Jurkat, Clone E6-1 (cell line): ENCODE measurements at regions not wholly inside any gene's neighbourhood (a gene's known extent, or its start where the extent isn't known, plus 50 kb on each side); places are given as distances from the start of the nearest gene placed in this dataset.

Experiments used
- DNase-seq: peaks from one replicate; pipeline ENCODE4 v3.0.0-alpha.2; 2011; ENCODE audit warnings: low read depth, low spot score
- H3K4me3 ChIP-seq: 2 replicates; pipeline ENCODE4 v1.5.1; 2011; ENCODE audit warnings: mild to moderate bottlenecking, low read length, control low read depth, moderate library complexity

- H3K4me3 ChIP-seq = no peak overlapping the region
These were observed 120.5 kb upstream of the ASCC3 start for GRCh38 chr6:101001607-101002006.

GRCh38 chr6:101003075-101003474 is 121.9 kb upstream of the ASCC3 start:
- no peak for DNase-seq
- no peak overlapping the region for H3K4me3 ChIP-seq

More at GRCh38 chr6:101001607-101002006, 120.5 kb upstream of the ASCC3 start:
- no peak for DNase-seq

- peak; percentile 70 for DNase-seq
These were observed 130.1 kb upstream of the ASCC3 start for GRCh38 chr6:101011186-101011585.

DNA sequence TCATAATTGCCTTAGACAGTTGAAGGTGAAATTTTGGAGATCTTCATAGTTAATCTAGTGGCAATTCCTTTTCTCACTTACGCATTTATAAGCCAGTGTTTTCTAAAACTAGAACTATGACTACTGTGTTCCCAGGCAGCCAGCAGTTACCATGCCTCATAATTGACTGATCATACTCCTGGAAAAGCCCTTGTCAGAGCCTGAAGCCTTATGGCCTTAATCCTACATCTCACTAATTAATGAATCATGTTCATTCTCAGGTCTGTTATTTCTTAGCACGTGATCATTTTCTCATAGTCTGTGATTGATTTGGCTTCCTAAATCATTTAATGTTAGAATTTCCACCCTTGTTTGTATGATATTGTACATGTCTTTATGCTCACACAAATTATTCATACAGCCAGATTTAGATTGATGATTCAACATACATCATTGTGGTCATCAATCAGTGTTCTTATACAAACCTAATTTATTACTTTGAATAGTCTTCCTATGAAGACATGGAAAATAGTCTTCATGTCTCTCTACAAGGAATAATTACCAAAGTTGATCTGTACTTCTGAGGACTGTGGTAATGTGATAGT is 132.6 kb upstream of the ASCC3 start:
- no peak overlapping the region for H3K4me3 ChIP-seq
- DNase-seq = no peak

More at GRCh38 chr6:101011186-101011585, 130.1 kb upstream of the ASCC3 start:
- no peak overlapping the region for H3K4me3 ChIP-seq

DNA sequence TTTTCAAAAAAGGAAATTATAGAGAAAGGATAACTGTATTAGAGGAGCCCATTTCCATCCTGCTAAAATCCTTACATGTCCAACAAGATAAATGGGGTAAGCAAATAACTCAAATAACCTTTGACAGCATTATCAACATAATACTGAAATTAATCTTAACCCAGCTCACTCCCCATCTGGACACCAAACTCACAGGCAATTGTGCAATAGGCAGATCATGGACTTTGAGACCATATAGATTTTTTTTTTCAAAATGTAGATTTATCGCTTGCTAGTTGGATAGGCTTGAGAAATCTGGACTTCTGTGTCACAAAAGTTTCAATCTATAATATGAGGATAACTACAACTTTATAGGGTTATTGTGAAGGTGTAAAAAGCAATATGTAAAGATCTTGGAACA is 134.4 kb upstream of the ASCC3 start:
- H3K4me3 ChIP-seq = no peak overlapping the region
- no peak for DNase-seq

DNA sequence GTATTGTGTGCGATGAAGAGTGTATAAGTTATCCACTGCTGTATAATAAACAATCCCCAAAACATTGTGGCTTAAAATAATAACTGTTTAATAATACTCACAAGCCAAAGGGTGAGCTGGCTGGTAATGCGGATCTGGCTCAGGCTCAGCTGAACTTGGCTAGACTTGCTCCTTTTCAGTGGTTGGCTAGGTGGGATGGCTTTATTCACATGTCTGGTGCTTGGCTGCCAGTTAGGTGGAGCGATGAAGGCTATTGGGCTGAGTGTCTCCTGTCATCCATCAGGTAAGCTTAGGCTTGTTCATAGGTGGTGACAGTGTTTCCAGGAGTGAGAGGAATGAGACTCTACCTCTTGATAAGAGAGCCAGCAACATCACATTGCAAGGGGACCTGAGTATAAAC is 135.0 kb upstream of the ASCC3 start:
- H3K4me3 ChIP-seq = no peak overlapping the region
- DNase-seq = no peak

DNA sequence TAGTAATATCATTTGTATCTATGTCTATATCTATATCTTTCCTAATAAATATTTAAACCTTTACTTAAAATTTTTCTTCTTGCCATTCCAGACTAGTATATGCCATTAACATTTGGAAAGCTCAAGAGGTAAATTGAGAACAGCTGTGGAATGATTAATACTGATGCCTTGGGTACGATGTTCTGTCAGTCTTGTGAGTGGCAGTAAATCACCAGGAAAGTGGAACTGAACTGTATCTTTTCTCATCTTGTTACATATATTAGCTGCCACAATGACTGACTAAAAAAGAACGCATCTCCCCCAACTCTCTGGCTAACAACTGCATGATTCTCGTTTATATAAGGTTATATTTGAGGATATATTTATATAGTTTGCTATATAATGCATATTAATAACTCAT is 137.0 kb upstream of the ASCC3 start:
- no peak for DNase-seq
- no peak overlapping the region for H3K4me3 ChIP-seq

DNA sequence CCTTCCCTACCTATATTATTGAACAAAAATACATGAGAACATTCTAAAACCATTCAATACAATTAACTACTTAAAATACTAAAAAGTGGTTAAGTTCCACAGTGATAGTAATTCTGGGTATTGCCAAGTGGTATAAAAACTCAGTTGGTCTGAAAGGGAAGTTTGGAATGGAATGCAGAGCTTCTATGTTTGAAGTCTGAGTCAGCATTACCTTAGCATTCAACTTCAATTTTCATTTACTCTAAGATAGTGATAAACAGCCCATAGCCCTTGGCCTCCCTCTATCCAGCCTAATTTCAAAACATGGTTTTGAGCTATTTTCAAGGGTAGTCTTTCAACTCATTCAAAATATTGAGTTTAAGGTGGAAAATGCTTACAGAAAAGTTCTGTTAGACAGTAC is 140.4 kb upstream of the ASCC3 start:
- DNase-seq = no peak
- H3K4me3 ChIP-seq = no peak overlapping the region

DNA sequence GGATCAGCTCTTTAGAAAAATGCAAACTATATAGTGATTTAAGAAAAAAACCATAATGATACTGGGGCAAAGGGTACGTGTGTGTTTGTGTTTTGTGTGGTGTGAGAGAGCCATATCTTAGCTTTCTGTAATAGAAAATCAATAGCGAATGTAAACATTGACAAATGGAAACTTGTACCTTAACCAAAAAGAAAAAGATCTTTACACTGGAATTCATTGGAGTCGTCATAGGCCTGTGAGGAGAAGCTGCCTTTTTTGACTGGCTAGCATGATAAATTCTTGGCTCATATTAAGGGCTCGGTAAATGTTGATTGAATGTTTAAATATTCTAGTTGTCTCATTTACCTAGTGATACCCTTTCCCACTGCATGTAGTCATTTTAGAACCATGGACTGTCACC is 161.8 kb upstream of the ASCC3 start:
- no peak for DNase-seq
- no peak overlapping the region for H3K4me3 ChIP-seq

GRCh38 chr6:101058296-101058695 is 177.2 kb upstream of the ASCC3 start:
- no peak for DNase-seq
- H3K4me3 ChIP-seq = no peak overlapping the region

DNA sequence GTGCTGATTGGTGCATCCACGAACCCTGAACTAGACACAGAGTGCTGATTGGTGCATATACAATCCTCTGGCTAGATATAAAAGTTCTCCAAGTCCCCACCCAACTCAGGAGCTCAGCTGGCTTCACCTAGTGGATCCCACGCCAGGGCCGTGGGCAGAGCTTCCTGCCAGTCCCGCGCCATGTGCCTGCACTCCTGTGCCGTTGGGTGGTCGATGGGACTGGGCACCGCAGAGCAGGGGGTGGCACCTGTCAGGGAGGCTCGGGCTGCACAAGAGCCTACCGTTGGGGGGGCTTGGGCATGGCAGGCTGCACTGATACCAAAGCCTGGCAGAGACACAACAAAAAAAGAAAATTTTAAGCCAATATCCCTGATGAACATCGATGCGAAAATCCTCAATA is 185.4 kb upstream of the ASCC3 start:
- no peak for DNase-seq
- no peak overlapping the region for H3K4me3 ChIP-seq

- H3K4me3 ChIP-seq = no peak overlapping the region
- no peak for DNase-seq
These were observed 188.2 kb upstream of the ASCC3 start for GRCh38 chr6:101069191-101069795.

DNA sequence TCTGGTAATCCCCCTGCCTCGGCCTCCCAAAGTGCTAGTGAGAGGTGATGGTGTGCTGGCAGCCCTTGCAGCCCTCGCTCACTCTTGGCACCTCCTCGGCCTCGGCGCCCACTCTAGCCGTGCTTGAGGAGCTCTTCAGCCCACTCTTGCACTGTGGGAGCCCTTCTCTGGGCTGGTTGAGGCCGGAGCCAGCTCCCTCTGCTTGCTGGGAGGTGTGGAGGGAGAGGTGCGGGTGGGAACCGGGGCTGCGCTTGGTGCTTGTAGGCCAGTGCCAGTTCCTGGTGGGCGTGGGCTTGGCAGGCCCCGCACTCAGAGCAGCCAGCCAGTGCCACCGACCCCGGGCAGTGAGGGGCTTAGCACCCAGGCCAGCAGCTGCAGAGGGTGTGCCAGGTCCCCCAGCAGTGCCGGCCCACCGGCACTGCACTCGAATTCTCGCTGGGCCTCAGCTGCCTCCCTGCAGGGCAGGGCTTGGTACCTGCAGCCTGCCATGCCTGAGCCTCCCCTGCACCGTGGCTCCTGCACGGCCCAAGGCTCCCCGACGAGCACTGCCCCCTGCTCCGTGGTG is 189.0 kb upstream of the ASCC3 start:
- no peak for DNase-seq
- no peak overlapping the region for H3K4me3 ChIP-seq

- no peak for DNase-seq
- no peak overlapping the region for H3K4me3 ChIP-seq
These were observed 196.2 kb upstream of the ASCC3 start for GRCh38 chr6:101077344-101077743.

DNA sequence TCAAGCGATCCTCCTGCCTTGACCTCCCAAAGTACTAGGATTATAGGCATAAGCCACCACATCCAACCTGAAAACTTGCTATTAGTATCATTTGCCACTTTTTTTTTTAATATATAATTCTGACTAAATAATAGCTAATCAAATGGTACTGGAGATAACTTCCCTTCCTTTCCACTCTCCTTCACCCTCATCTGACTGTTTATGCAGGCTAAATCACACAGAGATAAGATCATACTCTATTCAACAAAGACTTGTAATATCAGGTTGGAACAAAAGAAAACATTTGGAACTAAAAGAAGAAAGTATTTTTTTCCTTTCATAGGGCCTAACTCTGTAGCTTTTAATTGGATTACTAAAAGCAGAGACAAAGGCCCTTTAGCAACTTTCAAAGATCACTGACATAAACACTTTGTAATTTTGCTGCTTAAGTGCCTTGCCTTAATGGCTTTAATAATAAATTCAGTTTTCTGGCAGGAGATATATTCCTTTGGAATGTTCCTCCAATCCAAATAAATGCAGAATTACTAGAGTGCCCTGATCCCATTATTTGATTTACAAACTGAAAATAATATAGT is 198.7 kb upstream of the ASCC3 start:
- H3K4me3 ChIP-seq = no peak overlapping the region
- no peak for DNase-seq

GRCh38 chr6:101080597-101080996 is 199.5 kb upstream of the ASCC3 start:
- no peak for DNase-seq

GRCh38 chr6:101083533-101084175 is 202.5 kb upstream of the ASCC3 start:
- H3K4me3 ChIP-seq = no peak overlapping the region
- DNase-seq = no peak

More at GRCh38 chr6:101080597-101080996, 199.5 kb upstream of the ASCC3 start:
- no peak overlapping the region for H3K4me3 ChIP-seq

GRCh38 chr6:101085327-101085726 is 204.2 kb upstream of the ASCC3 start:
- no peak overlapping the region for H3K4me3 ChIP-seq
- no peak for DNase-seq

GRCh38 chr6:101086473-101086872 is 205.3 kb upstream of the ASCC3 start:
- no peak for DNase-seq
- H3K4me3 ChIP-seq = no peak overlapping the region

DNA sequence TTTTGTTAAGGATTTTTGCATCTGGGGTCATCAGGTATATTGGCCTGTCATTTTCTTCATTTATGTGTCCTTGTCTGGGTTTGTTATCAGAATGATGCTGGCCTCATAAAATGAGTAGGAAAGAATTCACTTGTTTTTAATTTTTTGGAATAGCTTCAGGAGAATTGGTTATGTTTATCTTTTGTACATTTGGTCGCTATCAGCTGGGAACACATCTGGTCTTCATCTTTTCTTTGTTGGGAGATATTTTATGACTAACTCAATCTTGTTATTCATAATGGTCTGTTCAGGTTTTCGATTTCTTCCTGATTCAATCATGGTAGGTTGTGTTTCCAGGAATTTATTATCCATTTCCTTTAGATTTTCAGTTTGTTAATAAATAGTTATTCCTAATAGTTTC is 207.5 kb upstream of the ASCC3 start:
- no peak for DNase-seq
- H3K4me3 ChIP-seq = no peak overlapping the region
